ENCODE measurements at regions not wholly inside any gene's neighbourhood (a gene's known extent, or its start where the extent isn't known, plus 50 kb on each side); places are given as distances from the start of the nearest gene placed in this dataset.

GRCh38 chr2:66236816-66237802, 197.8 kb upstream of the MEIS1 start:
- TF ChIP-seq REST (IDR thresholded peaks at IDR 0.05; ENCODE audit: low read depth) (no peak), EP300 (IDR thresholded peaks at IDR 0.05; ENCODE audit: borderline replicate concordance) (no peak), FOXM1 (IDR thresholded peaks at IDR 0.05; ENCODE audit: borderline replicate concordance, low read depth) (no peak), TEAD4 (IDR thresholded peaks at IDR 0.05) (no peak), CREB1 (IDR thresholded peaks at IDR 0.05; ENCODE audit: low read depth) (no peak), RAD21 (IDR thresholded peaks at IDR 0.05; ENCODE audit: low read depth) (no peak), TAF1 (IDR thresholded peaks at IDR 0.05; ENCODE audit: low read depth) (no peak), TCF12 (IDR thresholded peaks at IDR 0.05; ENCODE audit: low read depth) (no peak), ZBTB7A (IDR thresholded peaks at IDR 0.05; ENCODE audit: low read depth) (no peak)
- TF ChIP-seq, protein P1, sequence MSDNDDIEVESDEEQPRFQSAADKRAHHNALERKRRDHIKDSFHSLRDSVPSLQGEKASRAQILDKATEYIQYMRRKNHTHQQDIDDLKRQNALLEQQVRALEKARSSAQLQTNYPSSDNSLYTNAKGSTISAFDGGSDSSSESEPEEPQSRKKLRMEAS (IDR thresholded peaks at IDR 0.05): no peak
